ENCODE measurements at regions not wholly inside any gene's neighbourhood (a gene's known extent, or its start where the extent isn't known, plus 50 kb on each side); places are given as distances from the start of the nearest gene placed in this dataset.

DNA sequence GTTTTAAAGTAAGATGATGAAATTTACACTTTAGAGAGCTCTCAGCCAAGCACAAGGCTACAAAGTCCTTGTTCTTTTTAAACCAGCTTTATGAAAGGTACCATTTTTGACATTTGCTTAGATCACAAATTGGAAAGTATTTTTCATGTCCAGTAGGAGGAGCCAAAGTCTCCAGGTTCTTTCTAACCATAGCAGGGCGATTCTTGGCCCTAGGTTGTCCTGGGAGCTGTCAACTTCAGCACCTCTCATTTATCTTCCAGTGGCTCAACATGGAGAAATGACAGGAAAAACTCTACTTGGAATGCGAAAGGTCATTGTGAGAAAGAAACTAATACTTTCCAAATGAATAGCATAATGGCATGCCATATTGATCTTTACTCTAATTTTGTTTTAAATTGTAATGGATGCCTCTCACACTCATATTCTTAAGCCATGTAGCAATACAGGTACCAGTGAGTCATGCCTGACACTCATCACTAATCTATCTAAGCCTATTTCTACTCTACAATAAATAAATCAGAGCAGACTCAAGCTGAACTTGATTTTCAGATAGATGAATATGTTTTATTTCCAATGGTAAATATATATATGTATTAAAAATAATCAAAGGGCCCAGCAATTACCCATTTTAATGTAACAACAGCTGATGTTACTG is 919.1 kb upstream of the EEF2KMT start:
- Histone ChIP-seq H3K27me3 (ENCODE audit: control insufficient read depth in 3 of 3, insufficient read depth in 3 of 3, low read length in 3 of 3) (peaks cover 4 to 28% (median 11%) of the 10 kb centered on the region in 3 donors), H3K4me1 (ENCODE audit: control insufficient read depth in 3 of 3, insufficient read depth in 2 of 3, low read depth in 1 of 3, low read length in 2 of 3) (no peaks in the 10 kb centered on the region), H3K27ac (ENCODE audit: low read depth in 1 of 3, low read length in 2 of 3) (no peak overlapping the region), H3K4me3 (ENCODE audit: low read depth in 1 of 3, low read length in 3 of 3) (no peak overlapping the region), H3K9me3 (ENCODE audit: control insufficient read depth in 2 of 2, insufficient read depth in 1 of 2, low read depth in 1 of 2, low read length in 1 of 2) (no peaks in the 10 kb centered on the region), H3K36me3 (ENCODE audit: control insufficient read depth in 3 of 3, insufficient read depth in 2 of 3, low read depth in 1 of 3, low read length in 3 of 3) (no peaks in the 10 kb centered on the region)
- FAIRE-seq (no peak), DNase-seq (peak; percentile 44 to 56)
- 6 to 16% (median 14%) methylated on average over 2 of the region's 2 CpGs for WGBS, 3 donors

DNA sequence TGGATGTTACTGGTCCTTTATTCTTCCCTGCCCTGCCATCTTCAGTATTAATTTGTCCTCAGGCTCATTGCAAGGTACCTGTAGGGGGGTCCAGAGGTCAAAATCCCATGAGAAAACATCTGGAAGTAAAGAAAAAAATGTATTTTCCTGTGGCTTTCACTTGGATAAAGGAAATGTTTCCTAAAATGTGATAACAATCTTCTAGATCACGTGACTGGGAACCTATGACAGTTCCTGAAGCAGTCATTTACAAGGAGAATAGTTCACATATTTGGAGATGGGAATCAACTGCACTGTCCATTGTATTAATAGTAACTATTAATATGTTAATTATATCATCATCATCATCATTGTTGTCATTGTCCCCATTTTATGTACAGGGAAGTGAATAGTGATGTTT is 915.1 kb upstream of the EEF2KMT start:
- no peaks in the 10 kb centered on the region for H3K9me3 ChIP-seq (ENCODE audit: control insufficient read depth in 2 of 2, insufficient read depth in 1 of 2, low read depth in 1 of 2, low read length in 1 of 2)
- H3K36me3 ChIP-seq (ENCODE audit: control insufficient read depth in 3 of 3, insufficient read depth in 2 of 3, low read depth in 1 of 3, low read length in 3 of 3) = no peaks in the 10 kb centered on the region
- H3K27ac ChIP-seq (ENCODE audit: low read depth in 1 of 3, low read length in 2 of 3) = no peak overlapping the region
- DNase-seq (no peak), FAIRE-seq (no peak)
- H3K27me3 ChIP-seq (ENCODE audit: control insufficient read depth in 3 of 3, insufficient read depth in 3 of 3, low read length in 3 of 3) = peaks cover 0 to 2% (median 0%) of the 10 kb centered on the region in 3 donors
- no peaks in the 10 kb centered on the region for H3K4me1 ChIP-seq (ENCODE audit: control insufficient read depth in 3 of 3, insufficient read depth in 2 of 3, low read depth in 1 of 3, low read length in 2 of 3)
- H3K4me3 ChIP-seq (ENCODE audit: low read depth in 1 of 3, low read length in 3 of 3) = no peak overlapping the region
- WGBS, 3 donors = 28 to 45% (median 33%) methylated on average over 1 of the region's 1 CpG

DNA sequence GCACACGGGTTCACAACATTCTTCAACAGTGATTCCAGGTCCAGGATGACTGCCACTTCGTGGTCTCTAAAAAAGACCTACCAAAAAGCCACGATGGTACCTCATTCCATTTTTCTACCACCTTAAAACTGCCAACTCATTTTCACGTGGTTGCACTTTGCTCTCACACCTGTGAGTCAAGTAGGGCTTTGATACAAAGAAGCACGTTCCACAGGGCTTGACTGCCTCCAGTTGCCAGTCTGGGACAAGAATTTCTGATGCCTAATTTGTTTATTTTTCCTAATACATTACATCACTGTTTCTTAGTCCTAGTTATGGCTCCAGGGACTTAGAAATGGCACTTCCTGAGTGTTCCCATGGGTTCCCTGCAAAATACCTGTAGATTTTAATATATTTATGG is 911.6 kb upstream of the EEF2KMT start:
- no peak for DNase-seq
- Histone ChIP-seq H3K4me3 (ENCODE audit: low read depth in 1 of 3, low read length in 3 of 3) (no peak overlapping the region), H3K27ac (ENCODE audit: low read depth in 1 of 3, low read length in 2 of 3) (no peak overlapping the region), H3K4me1 (ENCODE audit: control insufficient read depth in 3 of 3, insufficient read depth in 2 of 3, low read depth in 1 of 3, low read length in 2 of 3) (no peaks in the 10 kb centered on the region), H3K9me3 (ENCODE audit: control insufficient read depth in 2 of 2, insufficient read depth in 1 of 2, low read depth in 1 of 2, low read length in 1 of 2) (no peaks in the 10 kb centered on the region), H3K36me3 (ENCODE audit: control insufficient read depth in 3 of 3, insufficient read depth in 2 of 3, low read depth in 1 of 3, low read length in 3 of 3) (no peaks in the 10 kb centered on the region), H3K27me3 (ENCODE audit: control insufficient read depth in 3 of 3, insufficient read depth in 3 of 3, low read length in 3 of 3) (no peaks in the 10 kb centered on the region)
- no peak for FAIRE-seq
- WGBS, 3 donors = 30 to 54% (median 34%) methylated on average over 5 of the region's 5 CpGs

DNA sequence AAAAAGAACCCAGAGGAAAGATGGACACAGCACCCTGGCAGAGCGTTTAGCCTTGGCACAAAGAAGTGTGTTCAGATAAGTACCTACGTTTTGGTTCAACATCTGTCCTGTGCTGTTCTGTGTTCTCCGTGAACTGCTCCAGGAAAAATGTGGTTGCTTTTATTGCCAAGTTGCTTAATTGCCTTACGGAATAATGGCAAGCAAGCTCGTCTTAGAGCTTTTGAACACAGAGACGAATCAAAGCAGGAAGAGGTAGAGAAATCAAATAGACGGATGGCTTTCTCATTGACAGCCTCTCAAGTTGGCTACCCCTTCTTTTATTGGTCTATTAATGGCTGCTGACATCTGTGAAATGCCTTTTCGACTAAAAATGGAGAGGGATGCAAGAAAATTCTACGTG is 911.1 kb upstream of the EEF2KMT start:
- Histone ChIP-seq H3K27ac (ENCODE audit: low read depth in 1 of 3, low read length in 2 of 3) (no peak overlapping the region), H3K27me3 (ENCODE audit: control insufficient read depth in 3 of 3, insufficient read depth in 3 of 3, low read length in 3 of 3) (no peaks in the 10 kb centered on the region), H3K4me1 (ENCODE audit: control insufficient read depth in 3 of 3, insufficient read depth in 2 of 3, low read depth in 1 of 3, low read length in 2 of 3) (no peaks in the 10 kb centered on the region), H3K4me3 (ENCODE audit: low read depth in 1 of 3, low read length in 3 of 3) (no peak overlapping the region), H3K36me3 (ENCODE audit: control insufficient read depth in 3 of 3, insufficient read depth in 2 of 3, low read depth in 1 of 3, low read length in 3 of 3) (no peaks in the 10 kb centered on the region), H3K9me3 (ENCODE audit: control insufficient read depth in 2 of 2, insufficient read depth in 1 of 2, low read depth in 1 of 2, low read length in 1 of 2) (no peaks in the 10 kb centered on the region)
- FAIRE-seq (no peak), DNase-seq (no peak)
- 31 to 42% (median 41%) methylated on average over 9 of the region's 9 CpGs for WGBS, 3 donors

DNA sequence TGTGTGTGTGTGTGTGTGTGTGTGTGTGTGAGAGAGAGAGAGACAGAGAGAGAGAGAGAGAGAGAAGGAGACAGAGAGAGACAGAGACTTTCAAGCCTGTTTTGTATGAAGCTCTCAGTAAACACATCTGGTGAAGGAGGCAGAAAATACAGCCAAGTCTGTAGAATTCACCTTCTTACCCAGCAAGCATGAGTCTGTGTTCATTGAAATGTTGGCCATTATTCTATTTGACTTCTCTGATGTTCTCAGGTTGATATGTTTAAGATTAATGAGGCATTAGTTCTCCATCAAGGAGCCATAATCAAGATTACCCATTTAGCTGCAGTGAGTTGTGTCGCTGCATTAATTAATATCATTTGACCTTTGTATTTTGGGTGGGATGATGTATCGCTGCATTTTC is 895.8 kb upstream of the EEF2KMT start:
- H3K27me3 ChIP-seq (ENCODE audit: control insufficient read depth in 3 of 3, insufficient read depth in 3 of 3, low read length in 3 of 3) = no peaks in the 10 kb centered on the region
- H3K9me3 ChIP-seq (ENCODE audit: control insufficient read depth in 2 of 2, insufficient read depth in 1 of 2, low read depth in 1 of 2, low read length in 1 of 2) = no peaks in the 10 kb centered on the region
- FAIRE-seq (no peak), DNase-seq (no peak)
- H3K4me3 ChIP-seq (ENCODE audit: low read depth in 1 of 3, low read length in 3 of 3) = no peak overlapping the region
- no peaks in the 10 kb centered on the region for H3K4me1 ChIP-seq (ENCODE audit: control insufficient read depth in 3 of 3, insufficient read depth in 2 of 3, low read depth in 1 of 3, low read length in 2 of 3)
- H3K36me3 ChIP-seq (ENCODE audit: control insufficient read depth in 3 of 3, insufficient read depth in 2 of 3, low read depth in 1 of 3, low read length in 3 of 3) = no peaks in the 10 kb centered on the region
- 69 to 91% (median 85%) methylated on average over 2 of the region's 2 CpGs for WGBS, 3 donors
- no peak overlapping the region for H3K27ac ChIP-seq (ENCODE audit: low read depth in 1 of 3, low read length in 2 of 3)

DNA sequence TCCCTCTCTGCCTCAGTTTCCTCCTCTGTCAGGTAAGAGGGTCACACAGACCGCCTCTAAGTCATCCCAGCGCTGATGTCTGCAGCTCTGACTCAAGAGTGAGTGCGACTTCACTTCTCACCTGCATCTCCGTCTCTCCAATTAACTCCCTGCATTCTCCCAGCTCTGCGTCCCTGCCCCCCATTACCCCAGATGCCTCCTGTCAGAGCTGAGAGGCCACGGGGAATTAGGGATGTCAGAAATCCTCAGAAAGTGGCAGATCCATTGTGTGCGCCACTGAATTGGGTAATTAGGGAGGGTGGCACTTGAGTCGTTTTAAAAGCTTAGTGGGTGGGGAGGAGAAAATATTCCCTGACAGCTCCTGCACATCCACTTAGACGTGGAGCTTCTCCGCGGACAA is 885.4 kb upstream of the EEF2KMT start:
- no peaks in the 10 kb centered on the region for H3K4me1 ChIP-seq (ENCODE audit: control insufficient read depth in 3 of 3, insufficient read depth in 2 of 3, low read depth in 1 of 3, low read length in 2 of 3)

DNA sequence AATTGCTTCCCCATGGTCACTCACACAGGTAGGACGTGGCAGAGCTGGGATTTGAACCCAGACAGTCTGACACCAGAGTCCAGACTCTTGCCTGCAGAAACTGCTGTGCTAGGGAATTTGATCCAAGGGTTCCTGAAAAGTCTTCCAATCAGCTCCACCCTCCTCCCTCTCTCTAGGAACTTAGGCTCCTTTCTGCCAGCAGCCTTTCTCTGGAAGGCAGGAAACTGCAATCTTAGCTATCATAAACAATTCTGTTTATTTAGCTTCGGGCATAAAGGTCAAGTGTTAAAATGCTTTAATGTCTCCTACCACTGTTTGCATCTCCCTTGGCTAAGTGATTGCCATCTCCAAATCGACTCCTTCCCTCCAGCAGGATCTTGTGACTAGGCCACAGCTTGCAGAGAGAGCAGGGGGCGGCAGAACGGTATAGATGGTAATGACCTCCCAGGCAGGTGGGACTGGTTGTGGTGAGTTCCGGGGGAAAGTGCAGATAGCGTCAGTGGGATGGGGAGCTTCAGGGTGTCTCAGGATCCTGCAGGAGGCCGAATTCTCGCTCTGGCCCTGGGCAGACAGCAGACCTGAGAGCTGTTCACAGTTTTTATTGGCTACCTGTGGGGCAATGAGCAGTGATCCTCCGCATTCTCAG is 882.4 kb upstream of the EEF2KMT start:
- Histone ChIP-seq H3K27me3 (ENCODE audit: control insufficient read depth in 3 of 3, insufficient read depth in 3 of 3, low read length in 3 of 3) (no peaks in the 10 kb centered on the region), H3K4me1 (ENCODE audit: control insufficient read depth in 3 of 3, insufficient read depth in 2 of 3, low read depth in 1 of 3, low read length in 2 of 3) (no peaks in the 10 kb centered on the region), H3K4me3 (ENCODE audit: low read depth in 1 of 3, low read length in 3 of 3) (no peak overlapping the region), H3K36me3 (ENCODE audit: control insufficient read depth in 3 of 3, insufficient read depth in 2 of 3, low read depth in 1 of 3, low read length in 3 of 3) (no peaks in the 10 kb centered on the region), H3K27ac (ENCODE audit: low read depth in 1 of 3, low read length in 2 of 3) (no peak overlapping the region), H3K9me3 (ENCODE audit: control insufficient read depth in 2 of 2, insufficient read depth in 1 of 2, low read depth in 1 of 2, low read length in 1 of 2) (no peaks in the 10 kb centered on the region)
- DNase-seq = no peak
- no peak for FAIRE-seq
- 16 to 18% (median 16%) methylated on average over 10 of the region's 10 CpGs for WGBS, 3 donors

More for the DNA sequence above, 885.4 kb upstream of the EEF2KMT start:
- no peaks in the 10 kb centered on the region for H3K27me3 ChIP-seq (ENCODE audit: control insufficient read depth in 3 of 3, insufficient read depth in 3 of 3, low read length in 3 of 3)
- 34 to 46% (median 38%) methylated on average over 11 of the region's 11 CpGs for WGBS, 3 donors
- H3K9me3 ChIP-seq (ENCODE audit: control insufficient read depth in 2 of 2, insufficient read depth in 1 of 2, low read depth in 1 of 2, low read length in 1 of 2) = no peaks in the 10 kb centered on the region
- FAIRE-seq (no peak), DNase-seq (no peak)
- no peaks in the 10 kb centered on the region for H3K36me3 ChIP-seq (ENCODE audit: control insufficient read depth in 3 of 3, insufficient read depth in 2 of 3, low read depth in 1 of 3, low read length in 3 of 3)
- no peak overlapping the region for H3K4me3 ChIP-seq (ENCODE audit: low read depth in 1 of 3, low read length in 3 of 3)
- no peak overlapping the region for H3K27ac ChIP-seq (ENCODE audit: low read depth in 1 of 3, low read length in 2 of 3)

DNA sequence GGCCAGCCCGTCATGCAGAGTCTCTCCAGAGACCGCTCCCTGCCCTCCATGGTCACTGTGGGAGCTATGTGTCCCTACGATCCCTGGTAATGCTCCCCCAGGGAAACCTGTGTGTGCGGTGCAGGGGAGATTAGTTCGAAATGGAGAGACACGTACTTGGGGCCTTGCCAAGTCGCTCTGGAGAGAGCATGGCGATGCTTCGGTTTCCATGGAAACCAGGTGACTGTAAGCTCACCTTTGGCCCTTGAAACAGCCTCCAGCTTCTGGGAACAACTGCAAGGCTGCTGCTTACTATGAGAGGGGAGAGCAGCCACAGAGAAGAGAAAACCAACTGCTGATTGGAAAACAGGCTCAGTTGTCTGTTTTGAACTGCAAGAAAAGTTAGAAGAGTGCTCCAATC is 879.7 kb upstream of the EEF2KMT start:
- no peaks in the 10 kb centered on the region for H3K36me3 ChIP-seq (ENCODE audit: control insufficient read depth in 3 of 3, insufficient read depth in 2 of 3, low read depth in 1 of 3, low read length in 3 of 3)
- WGBS, 3 donors = 33 to 58% (median 38%) methylated on average over 9 of the region's 9 CpGs
- no peak overlapping the region for H3K27ac ChIP-seq (ENCODE audit: low read depth in 1 of 3, low read length in 2 of 3)
- no peak for FAIRE-seq
- peak in 1 of 2 donors; percentile 20 for DNase-seq
- H3K4me3 ChIP-seq (ENCODE audit: low read depth in 1 of 3, low read length in 3 of 3) = no peak overlapping the region
- H3K27me3 ChIP-seq (ENCODE audit: control insufficient read depth in 3 of 3, insufficient read depth in 3 of 3, low read length in 3 of 3) = no peaks in the 10 kb centered on the region
- H3K4me1 ChIP-seq (ENCODE audit: control insufficient read depth in 3 of 3, insufficient read depth in 2 of 3, low read depth in 1 of 3, low read length in 2 of 3) = no peaks in the 10 kb centered on the region
- H3K9me3 ChIP-seq (ENCODE audit: control insufficient read depth in 2 of 2, insufficient read depth in 1 of 2, low read depth in 1 of 2, low read length in 1 of 2) = no peaks in the 10 kb centered on the region

DNA sequence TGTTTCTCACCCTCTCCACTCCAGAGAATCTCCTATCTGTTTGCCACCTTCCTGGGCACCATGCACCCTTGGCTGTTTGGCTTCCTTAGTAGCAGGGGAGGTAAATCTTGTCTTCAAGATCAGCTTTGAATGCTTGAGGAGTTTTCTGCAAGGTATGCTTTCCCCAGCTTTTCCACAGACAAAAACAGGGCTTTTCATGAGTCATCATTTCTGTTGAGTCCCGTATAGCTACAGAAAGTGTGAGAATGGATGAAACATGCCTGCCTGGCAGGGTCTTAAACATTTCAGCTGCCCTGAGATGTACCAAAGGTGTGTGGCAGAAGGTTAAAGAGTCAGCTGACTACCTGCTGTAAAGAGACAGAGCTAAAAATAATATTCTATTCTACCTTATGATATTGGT is 875.2 kb upstream of the EEF2KMT start:
- H3K27ac ChIP-seq (ENCODE audit: low read depth in 1 of 3, low read length in 2 of 3) = no peak overlapping the region
- no peaks in the 10 kb centered on the region for H3K27me3 ChIP-seq (ENCODE audit: control insufficient read depth in 3 of 3, insufficient read depth in 3 of 3, low read length in 3 of 3)
- no peak overlapping the region for H3K4me3 ChIP-seq (ENCODE audit: low read depth in 1 of 3, low read length in 3 of 3)
- H3K4me1 ChIP-seq (ENCODE audit: control insufficient read depth in 3 of 3, insufficient read depth in 2 of 3, low read depth in 1 of 3, low read length in 2 of 3) = no peaks in the 10 kb centered on the region
- WGBS, 3 donors = 58 to 66% (median 64%) methylated on average over 1 of the region's 1 CpG
- no peaks in the 10 kb centered on the region for H3K36me3 ChIP-seq (ENCODE audit: control insufficient read depth in 3 of 3, insufficient read depth in 2 of 3, low read depth in 1 of 3, low read length in 3 of 3)
- DNase-seq (no peak), FAIRE-seq (no peak)
- no peaks in the 10 kb centered on the region for H3K9me3 ChIP-seq (ENCODE audit: control insufficient read depth in 2 of 2, insufficient read depth in 1 of 2, low read depth in 1 of 2, low read length in 1 of 2)

All from small intestine (tissue), 7 donors.